ENCODE measurements at regions not wholly inside any gene's neighbourhood (a gene's known extent, or its start where the extent isn't known, plus 50 kb on each side); places are given as distances from the start of the nearest gene placed in this dataset.

DNA sequence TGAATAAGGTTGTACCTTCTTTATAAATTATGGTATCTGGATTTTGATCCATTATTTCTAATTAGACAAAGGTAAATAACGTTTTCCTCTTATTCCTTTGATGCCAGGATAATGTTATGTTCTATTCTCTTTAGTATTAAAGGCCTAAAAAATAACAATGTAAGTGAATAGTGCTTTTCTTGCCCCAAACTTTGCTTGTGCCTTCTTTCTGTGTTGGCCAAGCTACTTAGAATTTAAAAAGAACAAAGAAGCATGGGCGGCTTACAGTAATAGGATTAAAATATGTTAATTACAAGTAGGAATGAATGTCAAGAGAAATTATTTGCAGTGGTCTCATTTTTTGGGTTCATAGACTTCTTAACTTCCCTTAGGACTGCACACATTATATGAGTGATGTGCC, 105.0 kb upstream of the FSIP2 start:
- Mint-ChIP-seq H3K4me1 (peaks cover 7% of the 10 kb centered on the region), H3K36me3 (ENCODE audit: low read depth) (no peaks in the 10 kb centered on the region), H3K4me3 (no peak overlapping the region), H3K27me3 (ENCODE audit: insufficient read depth) (no peaks in the 10 kb centered on the region), H3K27ac (no peak overlapping the region), H3K9me3 (no peaks in the 10 kb centered on the region)
- DNase-seq: no peak
- WGBS, 2 experiments (ENCODE audit: insufficient coverage in 1 of 2, insufficient read length in 1 of 2): 63% methylated on average over 2 of the region's 2 CpGs; no CpG with 5 or more reads in 1 of the 2 experiments
- no peaks in the 10 kb centered on the region for H3K27me3 ChIP-seq (ENCODE audit: control insufficient read depth, insufficient read depth, low read length, poor library complexity, severe bottlenecking)
- no peaks in the 10 kb centered on the region for H3K36me3 ChIP-seq (ENCODE audit: control insufficient read depth, insufficient read depth, low read length)
- no peaks in the 10 kb centered on the region for H3K9me3 ChIP-seq (ENCODE audit: control insufficient read depth, low read length)
- H3K27ac ChIP-seq (ENCODE audit: low read depth, low read length): no peak overlapping the region
- no peak overlapping the region for H3K9ac ChIP-seq (ENCODE audit: extremely low read depth, low read length, poor library complexity, severe bottlenecking)
- no peaks in the 10 kb centered on the region for H3K4me1 ChIP-seq (ENCODE audit: control insufficient read depth, insufficient read depth, low read length)
- TF ChIP-seq, protein P1, sequence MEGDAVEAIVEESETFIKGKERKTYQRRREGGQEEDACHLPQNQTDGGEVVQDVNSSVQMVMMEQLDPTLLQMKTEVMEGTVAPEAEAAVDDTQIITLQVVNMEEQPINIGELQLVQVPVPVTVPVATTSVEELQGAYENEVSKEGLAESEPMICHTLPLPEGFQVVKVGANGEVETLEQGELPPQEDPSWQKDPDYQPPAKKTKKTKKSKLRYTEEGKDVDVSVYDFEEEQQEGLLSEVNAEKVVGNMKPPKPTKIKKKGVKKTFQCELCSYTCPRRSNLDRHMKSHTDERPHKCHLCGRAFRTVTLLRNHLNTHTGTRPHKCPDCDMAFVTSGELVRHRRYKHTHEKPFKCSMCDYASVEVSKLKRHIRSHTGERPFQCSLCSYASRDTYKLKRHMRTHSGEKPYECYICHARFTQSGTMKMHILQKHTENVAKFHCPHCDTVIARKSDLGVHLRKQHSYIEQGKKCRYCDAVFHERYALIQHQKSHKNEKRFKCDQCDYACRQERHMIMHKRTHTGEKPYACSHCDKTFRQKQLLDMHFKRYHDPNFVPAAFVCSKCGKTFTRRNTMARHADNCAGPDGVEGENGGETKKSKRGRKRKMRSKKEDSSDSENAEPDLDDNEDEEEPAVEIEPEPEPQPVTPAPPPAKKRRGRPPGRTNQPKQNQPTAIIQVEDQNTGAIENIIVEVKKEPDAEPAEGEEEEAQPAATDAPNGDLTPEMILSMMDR (conservative IDR thresholded peaks at IDR 0.05): no peak
- H3K4me3 ChIP-seq (ENCODE audit: low read length): no peak overlapping the region

DNA sequence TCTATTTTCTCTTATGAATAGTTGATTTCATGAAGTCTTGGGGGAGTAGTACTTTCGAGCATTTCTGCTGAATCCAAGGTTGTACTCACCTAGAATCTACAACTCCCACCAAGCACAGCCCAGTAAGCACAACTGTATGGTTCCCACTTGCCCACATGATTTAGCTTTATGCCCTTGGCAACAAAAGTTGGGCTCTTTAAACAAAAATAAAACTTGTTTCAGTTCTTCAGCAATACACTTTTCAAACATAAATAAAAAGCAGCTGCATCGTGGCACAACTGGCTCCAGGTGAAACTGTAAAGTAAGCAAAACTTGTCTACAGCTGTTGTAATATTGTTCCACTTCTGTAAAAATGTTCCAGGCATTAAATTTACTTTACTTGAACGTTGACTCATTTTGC, 99.8 kb upstream of the FSIP2 start:
- Mint-ChIP-seq H3K27me3 (ENCODE audit: insufficient read depth) (no peaks in the 10 kb centered on the region), H3K4me1 (peaks cover 17% of the 10 kb centered on the region), H3K36me3 (ENCODE audit: low read depth) (no peaks in the 10 kb centered on the region), H3K4me3 (no peak overlapping the region), H3K27ac (no peak overlapping the region), H3K9me3 (no peaks in the 10 kb centered on the region)
- Histone ChIP-seq H3K27me3 (ENCODE audit: control insufficient read depth, insufficient read depth, low read length, poor library complexity, severe bottlenecking) (no peaks in the 10 kb centered on the region), H3K4me3 (ENCODE audit: low read length) (no peak overlapping the region), H3K27ac (ENCODE audit: low read depth, low read length) (no peak overlapping the region), H3K36me3 (ENCODE audit: control insufficient read depth, insufficient read depth, low read length) (no peaks in the 10 kb centered on the region), H3K4me1 (ENCODE audit: control insufficient read depth, insufficient read depth, low read length) (no peaks in the 10 kb centered on the region), H3K9ac (ENCODE audit: extremely low read depth, low read length, poor library complexity, severe bottlenecking) (no peak overlapping the region), H3K9me3 (ENCODE audit: control insufficient read depth, low read length) (no peaks in the 10 kb centered on the region)
- 87 to 100% methylated on average over 1 to 2 of the region's 3 CpGs for WGBS, 2 experiments (ENCODE audit: insufficient coverage in 1 of 2, insufficient read length in 1 of 2)
- TF ChIP-seq, protein P1 (conservative IDR thresholded peaks at IDR 0.05): no peak
- no peak for DNase-seq

DNA sequence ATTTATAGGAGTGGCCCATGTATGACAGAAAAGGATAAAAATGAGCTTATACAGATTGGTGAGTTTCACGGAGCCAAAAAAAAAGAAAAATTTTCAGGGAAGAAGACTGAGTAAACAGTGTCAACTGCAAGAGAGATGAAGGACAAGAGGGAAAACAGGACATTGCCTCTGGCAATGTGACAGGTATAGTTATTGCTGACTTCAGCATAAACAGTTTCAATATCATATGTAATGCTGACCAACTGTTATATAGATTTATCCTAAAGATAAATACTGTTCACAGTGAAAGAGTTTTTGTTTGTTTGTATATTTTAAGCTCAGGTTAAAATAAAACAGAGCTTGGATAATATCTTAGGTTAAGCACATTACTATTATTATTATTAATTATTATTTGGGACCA, 98.0 kb upstream of the FSIP2 start:
- Histone ChIP-seq H3K4me3 (ENCODE audit: low read length) (no peak overlapping the region), H3K9me3 (ENCODE audit: control insufficient read depth, low read length) (no peaks in the 10 kb centered on the region), H3K36me3 (ENCODE audit: control insufficient read depth, insufficient read depth, low read length) (no peaks in the 10 kb centered on the region), H3K9ac (ENCODE audit: extremely low read depth, low read length, poor library complexity, severe bottlenecking) (no peak overlapping the region), H3K27ac (ENCODE audit: low read depth, low read length) (no peak overlapping the region), H3K27me3 (ENCODE audit: control insufficient read depth, insufficient read depth, low read length, poor library complexity, severe bottlenecking) (no peaks in the 10 kb centered on the region), H3K4me1 (ENCODE audit: control insufficient read depth, insufficient read depth, low read length) (no peaks in the 10 kb centered on the region)
- TF ChIP-seq, protein P1 (conservative IDR thresholded peaks at IDR 0.05): no peak
- no peak overlapping the region for H3K4me3 Mint-ChIP-seq
- DNase-seq: no peak
- 91 to 98% methylated on average over 1 of the region's 1 CpG for WGBS, 2 experiments (ENCODE audit: insufficient coverage in 1 of 2, insufficient read length in 1 of 2)
- H3K27me3 Mint-ChIP-seq (ENCODE audit: insufficient read depth): no peaks in the 10 kb centered on the region
- H3K27ac Mint-ChIP-seq: no peak overlapping the region
- H3K9me3 Mint-ChIP-seq: no peaks in the 10 kb centered on the region
- H3K4me1 Mint-ChIP-seq: peaks cover 20% of the 10 kb centered on the region
- no peaks in the 10 kb centered on the region for H3K36me3 Mint-ChIP-seq (ENCODE audit: low read depth)
